Astrocyte (in vitro differentiated cells and primary cell): ENCODE measurements at regions not wholly inside any gene's neighbourhood (a gene's known extent, or its start where the extent isn't known, plus 50 kb on each side); places are given as distances from the start of the nearest gene placed in this dataset.

ENCODE experiments used
- DNase-seq: peaks from one replicate; pipeline ENCODE4 v3.0.0-alpha.2; 2010; ENCODE audit warnings: low read depth
- FAIRE-seq: peaks from 2 replicates; lab custom pipeline; 2011; peaks lifted over from hg19 to GRCh38; lab: Jason Lieb, UNC
- H2AFZ ChIP-seq: 2 replicates; pipeline ENCODE4 v1.6.0; 2012; ENCODE audit warnings: low read depth, low read length, inconsistent platforms
- H3K27ac ChIP-seq: 2 replicates; pipeline ENCODE4 v1.5.1; 2011; ENCODE audit warnings: low read depth, low read length, inconsistent platforms
- H3K27me3 ChIP-seq: 2 replicates; pipeline ENCODE4 v1.6.0; 2011; ENCODE audit warnings: low read length, inconsistent platforms; ENCODE audit not compliant: insufficient read depth
- H3K36me3 ChIP-seq: 2 replicates; pipeline ENCODE4 v1.5.1; 2011; ENCODE audit warnings: low read length, inconsistent platforms; ENCODE audit not compliant: insufficient read depth
- H3K4me1 ChIP-seq: 2 replicates; pipeline ENCODE4 v1.5.1; 2011; ENCODE audit warnings: low read length, inconsistent platforms; ENCODE audit not compliant: insufficient read depth
- H3K4me2 ChIP-seq: 2 replicates; pipeline ENCODE4 v1.6.0; 2012; ENCODE audit warnings: low read length, inconsistent platforms
- H3K4me3 ChIP-seq: 2 replicates; pipeline ENCODE4 v1.5.1; 2011; ENCODE audit warnings: low read depth, mild to moderate bottlenecking, low read length, inconsistent platforms; ENCODE audit not compliant: insufficient read depth
- H3K79me2 ChIP-seq: 2 replicates; pipeline ENCODE4 v1.6.0; 2012; ENCODE audit warnings: mild to moderate bottlenecking, low read length, inconsistent platforms; ENCODE audit not compliant: insufficient read depth
- H3K9ac ChIP-seq: 2 replicates; pipeline ENCODE4 v1.6.0; 2012; ENCODE audit warnings: mild to moderate bottlenecking, low read length, inconsistent platforms
- H3K9me3 ChIP-seq: 2 replicates; pipeline ENCODE4 v1.5.1; 2012; ENCODE audit warnings: low read depth, mild to moderate bottlenecking, low read length, inconsistent platforms; ENCODE audit not compliant: insufficient read depth
- H4K20me1 ChIP-seq: 2 replicates; pipeline ENCODE4 v1.6.0; 2012; ENCODE audit warnings: low read length, inconsistent platforms; ENCODE audit not compliant: insufficient read depth
- H3K27ac Mint-ChIP-seq: one replicate; pipeline ENCODE4 v1.8.0; 2021; ENCODE audit warnings: mild to moderate bottlenecking, mixed read lengths; ENCODE audit not compliant: unreplicated experiment
- H3K27me3 Mint-ChIP-seq: one replicate; pipeline ENCODE4 v1.8.0; 2021; ENCODE audit warnings: low read depth, mixed read lengths; ENCODE audit not compliant: unreplicated experiment
- H3K36me3 Mint-ChIP-seq: one replicate; pipeline ENCODE4 v1.8.0; 2021; ENCODE audit warnings: low read depth, mixed read lengths; ENCODE audit not compliant: unreplicated experiment
- H3K4me1 Mint-ChIP-seq: one replicate; pipeline ENCODE4 v1.8.0; 2021; ENCODE audit warnings: low read depth, mixed read lengths; ENCODE audit not compliant: unreplicated experiment
- H3K4me3 Mint-ChIP-seq: one replicate; pipeline ENCODE4 v1.8.0; 2021; ENCODE audit warnings: mild to moderate bottlenecking, moderate library complexity, mixed read lengths; ENCODE audit not compliant: unreplicated experiment
- H3K9me3 Mint-ChIP-seq: one replicate; pipeline ENCODE4 v1.8.0; 2021; ENCODE audit warnings: mild to moderate bottlenecking, mixed read lengths; ENCODE audit not compliant: unreplicated experiment
- CTCF ChIP-seq: IDR thresholded peaks from 2 replicates; pipeline ENCODE4 v1.5.1; 2011; ENCODE audit warnings: low read depth, mild to moderate bottlenecking, inconsistent platforms, low read length, moderate library complexity; ENCODE audit not compliant: insufficient read depth
- EZH2 ChIP-seq: IDR thresholded peaks from 2 replicates; pipeline ENCODE4 v1.6.1; 2012; ENCODE audit warnings: mild to moderate bottlenecking, low read length, inconsistent platforms; ENCODE audit not compliant: insufficient read depth

GRCh38 chr11:80593648-80594374, 1153.0 kb upstream of the TENM4 start:
- TF ChIP-seq CTCF = no peak
- TF ChIP-seq EZH2 = no peak
- Histone ChIP-seq H2AFZ (no peak overlapping the region), H3K9me3 (no peaks in the 10 kb centered on the region), H4K20me1 (no peaks in the 10 kb centered on the region), H3K36me3 (no peaks in the 10 kb centered on the region), H3K9ac (peak overlapping the region; percentile 36), H3K79me2 (no peaks in the 10 kb centered on the region), H3K4me3 (no peak overlapping the region), H3K4me1 (peaks cover 33% of the 10 kb centered on the region), H3K27me3 (no peaks in the 10 kb centered on the region), H3K27ac (peak overlapping the region; percentile 77), H3K4me2 (peak overlapping the region; percentile 54)
- DNase-seq = peak; percentile 76
- no peaks in the 10 kb centered on the region for H3K36me3 Mint-ChIP-seq
- no peak overlapping the region for H3K4me3 Mint-ChIP-seq
- H3K9me3 Mint-ChIP-seq = peaks cover 1% of the 10 kb centered on the region
- FAIRE-seq = peak; percentile 45
- H3K4me1 Mint-ChIP-seq = peaks cover 28% of the 10 kb centered on the region
- H3K27ac Mint-ChIP-seq = peak overlapping the region; percentile 86
- H3K27me3 Mint-ChIP-seq = no peaks in the 10 kb centered on the region

- no peak for FAIRE-seq
- no peaks in the 10 kb centered on the region for H3K27me3 ChIP-seq
- Mint-ChIP-seq H3K27me3 (no peaks in the 10 kb centered on the region), H3K4me1 (peaks cover 28% of the 10 kb centered on the region), H3K36me3 (no peaks in the 10 kb centered on the region), H3K9me3 (peaks cover 1% of the 10 kb centered on the region), H3K27ac (no peak overlapping the region), H3K4me3 (no peak overlapping the region)
- DNase-seq = no peak
- H3K9ac ChIP-seq = no peak overlapping the region
- H2AFZ ChIP-seq = no peak overlapping the region
- H3K27ac ChIP-seq = no peak overlapping the region
- no peak overlapping the region for H3K4me3 ChIP-seq
- H3K4me2 ChIP-seq = no peak overlapping the region
- H3K36me3 ChIP-seq = no peaks in the 10 kb centered on the region
- TF ChIP-seq EZH2 (no peak), CTCF (no peak)
- H3K4me1 ChIP-seq = peaks cover 33% of the 10 kb centered on the region
- H3K79me2 ChIP-seq = no peaks in the 10 kb centered on the region
- no peaks in the 10 kb centered on the region for H4K20me1 ChIP-seq
- H3K9me3 ChIP-seq = no peaks in the 10 kb centered on the region
Measured at GRCh38 chr11:80592546-80592945, 1151.7 kb upstream of the TENM4 start.

- H3K9me3 ChIP-seq = no peaks in the 10 kb centered on the region
- no peak overlapping the region for H3K4me3 ChIP-seq
- no peaks in the 10 kb centered on the region for H3K9me3 Mint-ChIP-seq
- no peak overlapping the region for H2AFZ ChIP-seq
- no peak overlapping the region for H3K4me2 ChIP-seq
- H3K79me2 ChIP-seq = no peaks in the 10 kb centered on the region
- no peaks in the 10 kb centered on the region for H3K27me3 ChIP-seq
- no peaks in the 10 kb centered on the region for H3K27me3 Mint-ChIP-seq
- no peak for FAIRE-seq
- TF ChIP-seq EZH2 (no peak), CTCF (no peak)
- H3K27ac ChIP-seq = no peak overlapping the region
- no peaks in the 10 kb centered on the region for H3K36me3 Mint-ChIP-seq
- H3K9ac ChIP-seq = no peak overlapping the region
- H3K4me3 Mint-ChIP-seq = no peak overlapping the region
- peaks cover 7% of the 10 kb centered on the region for H3K4me1 ChIP-seq
- H3K36me3 ChIP-seq = no peaks in the 10 kb centered on the region
- H3K27ac Mint-ChIP-seq = no peak overlapping the region
- H4K20me1 ChIP-seq = no peaks in the 10 kb centered on the region
- no peak for DNase-seq
- peaks cover 9% of the 10 kb centered on the region for H3K4me1 Mint-ChIP-seq
Measured at GRCh38 chr11:80587906-80588305, 1147.1 kb upstream of the TENM4 start.
